B cell (primary cell): ENCODE measurements at regions not wholly inside any gene's neighbourhood (a gene's known extent, or its start where the extent isn't known, plus 50 kb on each side); places are given as distances from the start of the nearest gene placed in this dataset.

Source experiments
- ATAC-seq: fragments of 200-7000 bp; cut with Tn5 transposase; one replicate; pipeline ENCODE4 v1.10.0; 2021; ENCODE audit warnings: low read depth, mild to moderate bottlenecking, moderate number of reproducible peaks, moderate library complexity
- CTCF ChIA-PET: fragments of 350-600 bp; sonication (Branson Sonifier 250); formaldehyde crosslinking; loops from one replicate; lab custom pipeline; 2021; ENCODE audit warnings: antibody characterized with exemption, inconsistent platforms; lab: Charles Lee
- POLR2A ChIA-PET: fragments of 350-600 bp; sonication (Branson Sonifier 250); formaldehyde crosslinking; loops from one replicate; lab custom pipeline; 2021; ENCODE audit warnings: antibody characterized with exemption; lab: Charles Lee
- DNase-seq: peaks from one replicate; pipeline ENCODE4 v3.0.0; 2013
- H2AFZ ChIP-seq: 2 replicates; pipeline ENCODE4 v1.6.1; 2012; ENCODE audit warnings: mild to moderate bottlenecking, low read depth, low read length; ENCODE audit not compliant: insufficient read depth, poor library complexity, severe bottlenecking
- H3K27ac ChIP-seq, 2 donors: 1 replicate in 1 of 2; 2 replicates in 1 of 2; pipeline ENCODE4 v1.5.1; 2012 to 2013; ENCODE audit warnings: low read length in 2 of 2, mild to moderate bottlenecking in 2 of 2, moderate library complexity in 1 of 2
- H3K27me3 ChIP-seq, 4 experiments: fragments of 200-600 bp in 1 of 4; sonication (generic) in 1 of 4; replicated peaks in 1 of 4; 1 replicate in 2 of 4; 2 replicates in 2 of 4; pipeline versions ENCODE4 v1.6.1 to v1.7.0; 2013 to 2016; ENCODE audit warnings: low read length in 3 of 4, mild to moderate bottlenecking in 2 of 4, mixed read lengths in 1 of 4, moderate library complexity in 1 of 4; ENCODE audit not compliant: insufficient read depth in 4 of 4, control insufficient read depth in 3 of 4; ENCODE audit errors: control extremely low read depth in 1 of 4
- H3K36me3 ChIP-seq, 2 experiments: replicated peaks in 1 of 2; 1 replicate in 1 of 2; 2 replicates in 1 of 2; pipeline versions ENCODE4 v1.6.1 to v1.7.1; 2013; ENCODE audit warnings: low read length in 1 of 2; ENCODE audit not compliant: insufficient read depth in 2 of 2, control insufficient read depth in 1 of 2; ENCODE audit errors: control extremely low read depth in 1 of 2, extremely low read depth in 1 of 2
- H3K4me1 ChIP-seq, 2 donors: fragments of 200-600 bp in 1 of 2; sonication (generic) in 1 of 2; 1 replicate in 1 of 2; 2 replicates in 1 of 2; pipeline versions ENCODE4 v1.5.1 to v1.6.1; 2013 to 2017; ENCODE audit warnings: low read length in 2 of 2; ENCODE audit not compliant: control insufficient read depth in 2 of 2, insufficient read depth in 2 of 2
- H3K4me2 ChIP-seq: replicated peaks from 2 replicates; pipeline ENCODE3; 2012; ENCODE audit warnings: mild to moderate bottlenecking, low read depth, low read length; ENCODE audit not compliant: poor library complexity, severe bottlenecking
- H3K4me3 ChIP-seq, 5 experiments: fragments of 200-600 bp in 1 of 5; sonication (generic) in 1 of 5; 1 replicate in 3 of 5; 2 replicates in 2 of 5; pipeline versions ENCODE4 v1.5.1 to v1.7.0; 2011 to 2016; ENCODE audit warnings: low read length in 4 of 5, mild to moderate bottlenecking in 4 of 5, low read depth in 2 of 5, control low read depth in 1 of 5, moderate library complexity in 1 of 5; ENCODE audit not compliant: insufficient read depth in 1 of 5; ENCODE audit errors: control extremely low read depth in 1 of 5, extremely low read depth in 1 of 5
- H3K79me2 ChIP-seq: fragments of 200-600 bp; sonication (generic); one replicate; pipeline ENCODE4 v1.6.0; 2016; ENCODE audit warnings: low read length; ENCODE audit not compliant: control insufficient read depth, insufficient read depth
- H3K9ac ChIP-seq: fragments of 200-600 bp; sonication (generic); 2 replicates; pipeline ENCODE4 v1.6.1; 2017; ENCODE audit warnings: mild to moderate bottlenecking, low read length, moderate library complexity
- H3K9me3 ChIP-seq, 3 donors: one replicate each; pipeline versions ENCODE4 v1.6.1 to v1.7.1; 2013; ENCODE audit warnings: low read length in 2 of 3; ENCODE audit not compliant: control insufficient read depth in 2 of 3, insufficient read depth in 1 of 3; ENCODE audit errors: control extremely low read depth in 1 of 3
- H4K20me1 ChIP-seq: 2 replicates; pipeline ENCODE4 v1.6.0; 2012; ENCODE audit warnings: mild to moderate bottlenecking, low read length; ENCODE audit not compliant: insufficient read depth, control insufficient read depth, poor library complexity, severe bottlenecking
- H3K27ac Mint-ChIP-seq: one replicate; pipeline ENCODE4 v1.8.0; 2021; ENCODE audit warnings: mixed read lengths
- H3K27me3 Mint-ChIP-seq: one replicate; pipeline ENCODE4 v1.8.0; 2021; ENCODE audit warnings: mixed read lengths
- H3K4me1 Mint-ChIP-seq: one replicate; pipeline ENCODE4 v1.8.0; 2021; ENCODE audit warnings: mixed read lengths
- H3K4me3 Mint-ChIP-seq: one replicate; pipeline ENCODE4 v1.8.0; 2021; ENCODE audit warnings: mixed read lengths
- H3K9me3 Mint-ChIP-seq: one replicate; pipeline ENCODE4 v1.8.0; 2022; ENCODE audit warnings: mixed read lengths; ENCODE audit not compliant: insufficient read depth
- CTCF ChIP-seq: fragments of 200-600 bp; IDR thresholded peaks from one replicate; pipeline ENCODE4 v1.8.0; 2022; ENCODE audit warnings: antibody characterized with exemption, mild to moderate bottlenecking
- EZH2 ChIP-seq: IDR thresholded peaks from 2 replicates; pipeline ENCODE4 v1.6.1; 2012; ENCODE audit warnings: borderline replicate concordance, low read depth, mild to moderate bottlenecking, moderate library complexity, low read length; ENCODE audit not compliant: insufficient read depth, poor library complexity, severe bottlenecking
- WGBS: methylation state at CpG from one replicate; pipeline ENCODE4 v1.1.5; 2013; ENCODE audit warnings: missing lambda C conversion rate; ENCODE audit not compliant: insufficient coverage; 5-methylcytosine and 5-hydroxymethylcytosine counted together
- intact Hi-C: fragments of 100-400 bp; cut with micrococcal nuclease; formaldehyde crosslinking; loops from one replicate; pipeline ENCODE4 v1.10.0; 2022

- no peaks in the 10 kb centered on the region for H3K4me1 Mint-ChIP-seq
These were observed 1913.3 kb downstream of the PCDH7 start for GRCh38 chr4:32633421-32633820.

GRCh38 chr4:32645653-32646052 is 1925.5 kb downstream of the PCDH7 start:
- no peak overlapping the region for H3K4me2 ChIP-seq
- ChIA-PET POLR2A (no interaction called here), CTCF (no interaction called here)
- no peak overlapping the region for H3K4me3 Mint-ChIP-seq
- H3K36me3 ChIP-seq, result no peaks in the 10 kb centered on the region
- no peaks in the 10 kb centered on the region for H3K4me1 Mint-ChIP-seq
- intact Hi-C loops, result no loop called here
- ATAC-seq (no peak), DNase-seq (no peak)
- H3K27ac Mint-ChIP-seq, result no peak overlapping the region
- H3K27me3 Mint-ChIP-seq, result no peaks in the 10 kb centered on the region
- peaks cover 0 to 9% (median 3%) of the 10 kb centered on the region in 3 donors for H3K9me3 ChIP-seq
- WGBS, result 100% methylated on average over 3 of the region's 6 CpGs
- no peak for TF ChIP-seq CTCF
- H3K79me2 ChIP-seq, result no peaks in the 10 kb centered on the region
- H4K20me1 ChIP-seq, result no peaks in the 10 kb centered on the region
- peaks cover 15% of the 10 kb centered on the region for H3K9me3 Mint-ChIP-seq
- no peak overlapping the region for H3K27ac ChIP-seq
- no peaks in the 10 kb centered on the region for H3K4me1 ChIP-seq
- no peak overlapping the region for H2AFZ ChIP-seq
- no peak overlapping the region for H3K4me3 ChIP-seq
- H3K27me3 ChIP-seq, result no peaks in the 10 kb centered on the region
- H3K9ac ChIP-seq, result no peak overlapping the region

More at GRCh38 chr4:32633421-32633820, 1913.3 kb downstream of the PCDH7 start:
- H3K4me2 ChIP-seq, result no peak overlapping the region
- Mint-ChIP-seq H3K27me3 (no peaks in the 10 kb centered on the region), H3K27ac (no peak overlapping the region), H3K4me3 (no peak overlapping the region), H3K9me3 (peaks cover 7% of the 10 kb centered on the region)
- no peaks in the 10 kb centered on the region for H3K36me3 ChIP-seq
- H3K79me2 ChIP-seq, result no peaks in the 10 kb centered on the region
- no peak overlapping the region for H3K27ac ChIP-seq
- intact Hi-C loops, result no loop called here
- H2AFZ ChIP-seq, result no peak overlapping the region
- POLR2A ChIA-PET, result no interaction called here
- H3K27me3 ChIP-seq, result no peaks in the 10 kb centered on the region
- H3K9ac ChIP-seq, result no peak overlapping the region
- 97% methylated on average over 14 of the region's 17 CpGs for WGBS
- no peak for ATAC-seq
- H3K4me3 ChIP-seq, result no peak overlapping the region
- H3K4me1 ChIP-seq, result no peaks in the 10 kb centered on the region
- peaks cover 0 to 4% (median 0%) of the 10 kb centered on the region in 3 donors for H3K9me3 ChIP-seq
- TF ChIP-seq CTCF (no peak), EZH2 (no peak)
- CTCF ChIA-PET, result no interaction called here
- H4K20me1 ChIP-seq, result no peaks in the 10 kb centered on the region
- no peak for DNase-seq
